Eye (tissue), 1 donor: ENCODE measurements at regions not wholly inside any gene's neighbourhood (a gene's known extent, or its start where the extent isn't known, plus 50 kb on each side); places are given as distances from the start of the nearest gene placed in this dataset.
"Not testable (repeated sequence)": the region's sequence is repeated elsewhere in the genome, so short reads cannot be mapped to it uniquely, and the experiment has no call there.

Source experiments
- DNase-seq: peaks from one replicate; pipeline ENCODE4 v3.0.0-alpha.2; 2015

- no peak for DNase-seq
Measured at GRCh38 chr9:24828687-24829086, 283.0 kb upstream of the IZUMO3 start.

GRCh38 chr9:24824607-24825006, 278.9 kb upstream of the IZUMO3 start:
- no peak for DNase-seq

- no peak for DNase-seq
Measured at GRCh38 chr9:24820196-24820595, 274.5 kb upstream of the IZUMO3 start.

GRCh38 chr9:24817756-24818155, 272.1 kb upstream of the IZUMO3 start:
- no peak for DNase-seq

- no peak for DNase-seq
Measured at GRCh38 chr9:24816006-24816405, 270.3 kb upstream of the IZUMO3 start.

- no peak for DNase-seq
Measured at GRCh38 chr9:24801344-24801743, 255.6 kb upstream of the IZUMO3 start.

GRCh38 chr9:24793787-24794186, 248.1 kb upstream of the IZUMO3 start:
- peak; percentile 17 for DNase-seq

- peak; percentile 4 for DNase-seq
Measured at GRCh38 chr9:24776226-24776625, 230.5 kb upstream of the IZUMO3 start.

- DNase-seq, result not testable (repeated sequence)
Measured at GRCh38 chr9:24774199-24774598, 228.5 kb upstream of the IZUMO3 start.

GRCh38 chr9:24766081-24766480, 220.4 kb upstream of the IZUMO3 start:
- DNase-seq, result no peak

- no peak for DNase-seq
Measured at GRCh38 chr9:24765025-24765756, 219.5 kb upstream of the IZUMO3 start.

GRCh38 chr9:24738421-24738961, 192.8 kb upstream of the IZUMO3 start:
- DNase-seq, result no peak

GRCh38 chr9:24731754-24732153, 186.1 kb upstream of the IZUMO3 start:
- no peak for DNase-seq

GRCh38 chr9:24721621-24722020, 175.9 kb upstream of the IZUMO3 start:
- DNase-seq, result no peak

GRCh38 chr9:24712206-24712605, 166.5 kb upstream of the IZUMO3 start:
- no peak for DNase-seq

- peak; percentile 51 for DNase-seq
Measured at GRCh38 chr9:24708814-24709213, 163.1 kb upstream of the IZUMO3 start.

- DNase-seq, result no peak
Measured at GRCh38 chr9:24698881-24699518, 153.3 kb upstream of the IZUMO3 start.

- no peak for DNase-seq
Measured at GRCh38 chr9:24672336-24672735, 126.6 kb upstream of the IZUMO3 start.

- no peak for DNase-seq
Measured at GRCh38 chr9:24657387-24657786, 111.7 kb upstream of the IZUMO3 start.

GRCh38 chr9:24652181-24652580, 106.5 kb upstream of the IZUMO3 start:
- no peak for DNase-seq

- not testable (repeated sequence) for DNase-seq
Measured at GRCh38 chr9:24628809-24629208, 83.1 kb upstream of the IZUMO3 start.

- no peak for DNase-seq
Measured at GRCh38 chr9:24625097-24625496, 79.4 kb upstream of the IZUMO3 start.

GRCh38 chr9:24624481-24624880, 78.8 kb upstream of the IZUMO3 start:
- no peak for DNase-seq

- DNase-seq, result no peak
Measured at GRCh38 chr9:24620741-24621140, 75.0 kb upstream of the IZUMO3 start.
